ENCODE measurements at regions not wholly inside any gene's neighbourhood (a gene's known extent, or its start where the extent isn't known, plus 50 kb on each side); places are given as distances from the start of the nearest gene placed in this dataset.

GRCh38 chr18:33836564-33836963, 258.5 kb downstream of the ASXL3 start:
- intact Hi-C loops (cut with DNase I), result no loop called here
- DNase-seq, result no peak
- no peaks in the 10 kb centered on the region for H3K27me3 ChIP-seq
- no peaks in the 10 kb centered on the region for H3K9me3 ChIP-seq
- no peak overlapping the region for H3K27ac ChIP-seq
- 76 to 81% methylated on average over 4 of the region's 4 CpGs for WGBS, 2 donors
- no peaks in the 10 kb centered on the region for H3K36me3 ChIP-seq
- TF ChIP-seq EP300 (IDR thresholded peaks at IDR 0.05), result no peak
- TF ChIP-seq POLR2AphosphoS5 (IDR thresholded peaks at IDR 0.05), result no peak
- TF ChIP-seq POLR2A (IDR thresholded peaks at IDR 0.05), result no peak
- no peak for TF ChIP-seq CTCF (IDR thresholded peaks at IDR 0.05)
- peaks cover 0 to 10% (median 8%) of the 10 kb centered on the region in 4 donors for H3K4me1 ChIP-seq
- no peak overlapping the region for H3K4me3 ChIP-seq

- 97% methylated on average over 7 of the region's 7 CpGs for WGBS, 2 donors
- Histone ChIP-seq H3K4me3 (no peak overlapping the region), H3K27me3 (no peaks in the 10 kb centered on the region), H3K36me3 (no peaks in the 10 kb centered on the region), H3K27ac (no peak overlapping the region), H3K4me1 (peaks cover 0 to 9% (median 8%) of the 10 kb centered on the region in 4 donors), H3K9me3 (peaks cover 0 to 3% (median 0%) of the 10 kb centered on the region in 4 donors)
- no peak for DNase-seq
- intact Hi-C loops (cut with DNase I), result no loop called here
- TF ChIP-seq CTCF (IDR thresholded peaks at IDR 0.05), result no peak
- no peak for TF ChIP-seq EP300 (IDR thresholded peaks at IDR 0.05)
- no peak for TF ChIP-seq POLR2A (IDR thresholded peaks at IDR 0.05)
- no peak for TF ChIP-seq POLR2AphosphoS5 (IDR thresholded peaks at IDR 0.05)
These were observed 257.4 kb downstream of the ASXL3 start for GRCh38 chr18:33835419-33835818.

GRCh38 chr18:33833842-33834241, 255.8 kb downstream of the ASXL3 start:
- intact Hi-C loops (cut with DNase I), result no loop called here
- H3K4me1 ChIP-seq, result no peaks in the 10 kb centered on the region
- no peak for DNase-seq
- TF ChIP-seq EP300 (IDR thresholded peaks at IDR 0.05) (no peak), POLR2A (IDR thresholded peaks at IDR 0.05) (no peak), POLR2AphosphoS5 (IDR thresholded peaks at IDR 0.05) (no peak), CTCF (IDR thresholded peaks at IDR 0.05) (no peak)
- peaks cover 0 to 3% (median 0%) of the 10 kb centered on the region in 4 donors for H3K9me3 ChIP-seq
- H3K27me3 ChIP-seq, result no peaks in the 10 kb centered on the region
- H3K36me3 ChIP-seq, result no peaks in the 10 kb centered on the region
- 90 to 95% methylated on average over 1 of the region's 1 CpG for WGBS, 2 donors
- H3K27ac ChIP-seq, result no peak overlapping the region
- no peak overlapping the region for H3K4me3 ChIP-seq

- intact Hi-C loops (cut with DNase I), result no loop called here
- no peaks in the 10 kb centered on the region for H3K36me3 ChIP-seq
- peaks cover 0 to 3% (median 0%) of the 10 kb centered on the region in 4 donors for H3K9me3 ChIP-seq
- no peak overlapping the region for H3K27ac ChIP-seq
- no peak for TF ChIP-seq POLR2A (IDR thresholded peaks at IDR 0.05)
- TF ChIP-seq POLR2AphosphoS5 (IDR thresholded peaks at IDR 0.05), result no peak
- TF ChIP-seq CTCF (IDR thresholded peaks at IDR 0.05), result no peak
- TF ChIP-seq EP300 (IDR thresholded peaks at IDR 0.05), result no peak
- H3K4me1 ChIP-seq, result no peaks in the 10 kb centered on the region
- H3K27me3 ChIP-seq, result no peaks in the 10 kb centered on the region
- WGBS, 2 donors, result 43 to 91% methylated on average over 1 of the region's 1 CpG
- no peak overlapping the region for H3K4me3 ChIP-seq
- no peak for DNase-seq
These were observed 253.4 kb downstream of the ASXL3 start for GRCh38 chr18:33831424-33831823.

GRCh38 chr18:33830213-33830612, 252.2 kb downstream of the ASXL3 start:
- 15 to 67% methylated on average over 1 of the region's 1 CpG for WGBS, 2 donors
- no peak for DNase-seq
- H3K4me1 ChIP-seq, result no peaks in the 10 kb centered on the region
- no peak overlapping the region for H3K27ac ChIP-seq
- TF ChIP-seq CTCF (IDR thresholded peaks at IDR 0.05) (no peak), POLR2AphosphoS5 (IDR thresholded peaks at IDR 0.05) (no peak), EP300 (IDR thresholded peaks at IDR 0.05) (no peak), POLR2A (IDR thresholded peaks at IDR 0.05) (no peak)
- H3K4me3 ChIP-seq, result no peak overlapping the region
- peaks cover 0 to 3% (median 0%) of the 10 kb centered on the region in 4 donors for H3K9me3 ChIP-seq
- H3K27me3 ChIP-seq, result no peaks in the 10 kb centered on the region
- intact Hi-C loops (cut with DNase I), result no loop called here
- H3K36me3 ChIP-seq, result no peaks in the 10 kb centered on the region
